ENCODE measurements at regions not wholly inside any gene's neighbourhood (a gene's known extent, or its start where the extent isn't known, plus 50 kb on each side); places are given as distances from the start of the nearest gene placed in this dataset.
"Not testable (repeated sequence)": the region's sequence is repeated elsewhere in the genome, so short reads cannot be mapped to it uniquely, and the experiment has no call there.

DNA sequence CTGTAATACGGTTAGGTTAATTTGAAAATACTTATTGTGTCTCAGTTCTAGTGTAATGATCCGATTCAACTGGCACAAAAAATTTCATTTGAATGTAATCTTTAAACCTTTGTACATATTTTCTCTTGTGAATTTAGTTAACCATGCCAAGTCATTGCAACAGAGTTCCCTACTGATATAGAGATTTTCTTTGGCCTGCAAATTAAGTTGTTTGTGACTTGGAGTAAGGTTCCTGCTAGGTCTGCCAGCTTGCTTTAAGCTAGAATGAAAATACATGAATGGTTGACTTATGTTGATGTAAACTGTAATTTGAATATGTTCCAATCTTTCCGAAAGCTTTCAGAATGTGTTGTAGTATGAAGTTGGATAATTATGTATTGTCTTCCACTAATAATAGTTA lies 1004.1 kb upstream of the EDIL3 start:
- no peak overlapping the region for H3K23ac ChIP-seq (ENCODE audit: insufficient read length, low read depth, low read length)
- WGBS (ENCODE audit: extremely low coverage, insufficient read length, low lambda C conversion rate): no CpG with 5 or more reads among the region's 3 CpGs
- no peak overlapping the region for H3K56ac ChIP-seq (ENCODE audit: insufficient read length, low read depth, low read length)
- no peak overlapping the region for H3T11ph ChIP-seq (ENCODE audit: low read length)
- DNase-seq: no peak
- no peaks in the 10 kb centered on the region for H3K23me2 ChIP-seq (ENCODE audit: insufficient read length, low read depth, low read length, poor library complexity, severe bottlenecking)
- H3K14ac ChIP-seq (ENCODE audit: insufficient read depth, low read length): no peak overlapping the region
- H3K79me2 ChIP-seq (ENCODE audit: insufficient read depth, low read length): no peaks in the 10 kb centered on the region
- H2BK12ac ChIP-seq (ENCODE audit: insufficient read length, low read depth, low read length): no peak overlapping the region
- H2BK20ac ChIP-seq (ENCODE audit: low read depth, low read length, poor library complexity, severe bottlenecking): no peak overlapping the region
- H3K18ac ChIP-seq (ENCODE audit: insufficient read length, low read depth, low read length): no peak overlapping the region
- TF ChIP-seq, protein P1, sequence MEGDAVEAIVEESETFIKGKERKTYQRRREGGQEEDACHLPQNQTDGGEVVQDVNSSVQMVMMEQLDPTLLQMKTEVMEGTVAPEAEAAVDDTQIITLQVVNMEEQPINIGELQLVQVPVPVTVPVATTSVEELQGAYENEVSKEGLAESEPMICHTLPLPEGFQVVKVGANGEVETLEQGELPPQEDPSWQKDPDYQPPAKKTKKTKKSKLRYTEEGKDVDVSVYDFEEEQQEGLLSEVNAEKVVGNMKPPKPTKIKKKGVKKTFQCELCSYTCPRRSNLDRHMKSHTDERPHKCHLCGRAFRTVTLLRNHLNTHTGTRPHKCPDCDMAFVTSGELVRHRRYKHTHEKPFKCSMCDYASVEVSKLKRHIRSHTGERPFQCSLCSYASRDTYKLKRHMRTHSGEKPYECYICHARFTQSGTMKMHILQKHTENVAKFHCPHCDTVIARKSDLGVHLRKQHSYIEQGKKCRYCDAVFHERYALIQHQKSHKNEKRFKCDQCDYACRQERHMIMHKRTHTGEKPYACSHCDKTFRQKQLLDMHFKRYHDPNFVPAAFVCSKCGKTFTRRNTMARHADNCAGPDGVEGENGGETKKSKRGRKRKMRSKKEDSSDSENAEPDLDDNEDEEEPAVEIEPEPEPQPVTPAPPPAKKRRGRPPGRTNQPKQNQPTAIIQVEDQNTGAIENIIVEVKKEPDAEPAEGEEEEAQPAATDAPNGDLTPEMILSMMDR (conservative IDR thresholded peaks at IDR 0.05): no peak
- H3K4me1 ChIP-seq (ENCODE audit: insufficient read depth, low read length): no peaks in the 10 kb centered on the region
- Mint-ChIP-seq H3K9me3 (no peaks in the 10 kb centered on the region), H3K27me3 (ENCODE audit: low read depth) (no peaks in the 10 kb centered on the region), H3K4me1 (no peaks in the 10 kb centered on the region), H3K36me3 (ENCODE audit: insufficient read depth in 1 of 3, low read depth in 3 of 3) (0 out of 7 replicates have a peak, but pooled peaks cover 0 to 1% (median 0%) of the 10 kb centered on the region in 3 experiments), H3K4me3 (no peak overlapping the region), H3K27ac (no peak overlapping the region)
- H2AK5ac ChIP-seq (ENCODE audit: insufficient read length, low read length): no peak overlapping the region
- no peaks in the 10 kb centered on the region for H3K79me1 ChIP-seq (ENCODE audit: insufficient read depth, low read depth, low read length, poor library complexity, severe bottlenecking)
- H3K4me2 ChIP-seq (ENCODE audit: insufficient read depth, insufficient read length, low read length): no peak overlapping the region
- no peak overlapping the region for H3K4ac ChIP-seq (ENCODE audit: low read depth, low read length)
- H4K5ac ChIP-seq (ENCODE audit: insufficient read length, low read depth, low read length): no peak overlapping the region
- no peak overlapping the region for H2AFZ ChIP-seq (ENCODE audit: low read length)
- H4K8ac ChIP-seq (replicated peaks; ENCODE audit: insufficient read length, low read depth, low read length): no peak overlapping the region
- H2BK15ac ChIP-seq (ENCODE audit: low read depth, low read length): no peak overlapping the region
- H3K9ac ChIP-seq (ENCODE audit: extremely low read depth, insufficient read length, low read length): no peak overlapping the region
- H2BK5ac ChIP-seq (ENCODE audit: insufficient read length, low read length): no peak overlapping the region
- no peaks in the 10 kb centered on the region for H3K27me3 ChIP-seq (ENCODE audit: insufficient read depth, low read length)
- H3K27ac ChIP-seq (ENCODE audit: insufficient read length, low read depth, low read length): no peak overlapping the region
- no peak overlapping the region for H4K91ac ChIP-seq (ENCODE audit: insufficient read length, low read depth, low read length)
- no peaks in the 10 kb centered on the region for H4K20me1 ChIP-seq (ENCODE audit: control insufficient read depth, insufficient read depth, insufficient read length)
- no peak overlapping the region for H2BK120ac ChIP-seq (ENCODE audit: low read depth, low read length, poor library complexity, severe bottlenecking)
- H3K9me3 ChIP-seq (ENCODE audit: control insufficient read depth, low read depth, low read length): no peaks in the 10 kb centered on the region

DNA sequence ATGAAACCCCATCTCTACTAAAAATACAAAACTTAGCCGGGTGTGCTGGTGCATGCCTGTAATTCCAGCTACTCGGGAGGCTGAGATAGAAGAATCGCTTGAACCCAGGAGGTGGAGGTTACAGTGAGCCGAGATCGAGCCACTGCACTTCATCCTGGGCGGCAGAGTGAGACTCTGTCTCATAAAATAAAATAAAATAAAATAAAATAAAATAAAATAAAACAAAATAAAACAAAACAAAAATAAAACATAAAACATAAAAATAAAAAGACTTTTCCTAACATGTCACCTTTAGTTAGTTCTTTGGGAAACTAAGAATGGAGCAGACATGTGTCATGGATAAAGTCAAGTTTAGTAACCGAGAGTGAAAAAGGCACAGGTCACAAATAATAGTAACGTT lies 1007.6 kb upstream of the EDIL3 start:
- not testable (repeated sequence) for H2BK20ac ChIP-seq (ENCODE audit: low read depth, low read length, poor library complexity, severe bottlenecking); H3K27ac Mint-ChIP-seq; H2BK15ac ChIP-seq (ENCODE audit: low read depth, low read length); H3K4ac ChIP-seq (ENCODE audit: low read depth, low read length); H4K91ac ChIP-seq (ENCODE audit: insufficient read length, low read depth, low read length); H3T11ph ChIP-seq (ENCODE audit: low read length); H3K4me2 ChIP-seq (ENCODE audit: insufficient read depth, insufficient read length, low read length); H3K9ac ChIP-seq (ENCODE audit: extremely low read depth, insufficient read length, low read length); H3K23me2 ChIP-seq (ENCODE audit: insufficient read length, low read depth, low read length, poor library complexity, severe bottlenecking); H3K27ac ChIP-seq (ENCODE audit: insufficient read length, low read depth, low read length); DNase-seq; H3K36me3 Mint-ChIP-seq (ENCODE audit: insufficient read depth in 1 of 3, low read depth in 3 of 3); H2BK120ac ChIP-seq (ENCODE audit: low read depth, low read length, poor library complexity, severe bottlenecking); H2AFZ ChIP-seq (ENCODE audit: low read length); H3K18ac ChIP-seq (ENCODE audit: insufficient read length, low read depth, low read length); H2BK12ac ChIP-seq (ENCODE audit: insufficient read length, low read depth, low read length); H2BK5ac ChIP-seq (ENCODE audit: insufficient read length, low read length); H3K9me3 ChIP-seq (ENCODE audit: control insufficient read depth, low read depth, low read length); H3K79me1 ChIP-seq (ENCODE audit: insufficient read depth, low read depth, low read length, poor library complexity, severe bottlenecking); H4K8ac ChIP-seq (replicated peaks; ENCODE audit: insufficient read length, low read depth, low read length); H3K4me3 Mint-ChIP-seq; H3K4me1 Mint-ChIP-seq; H3K23ac ChIP-seq (ENCODE audit: insufficient read length, low read depth, low read length); H4K20me1 ChIP-seq (ENCODE audit: control insufficient read depth, insufficient read depth, insufficient read length); H3K9me3 Mint-ChIP-seq; H3K14ac ChIP-seq (ENCODE audit: insufficient read depth, low read length); H3K56ac ChIP-seq (ENCODE audit: insufficient read length, low read depth, low read length); H3K4me1 ChIP-seq (ENCODE audit: insufficient read depth, low read length); H3K27me3 ChIP-seq (ENCODE audit: insufficient read depth, low read length); H2AK5ac ChIP-seq (ENCODE audit: insufficient read length, low read length); H4K5ac ChIP-seq (ENCODE audit: insufficient read length, low read depth, low read length); H3K79me2 ChIP-seq (ENCODE audit: insufficient read depth, low read length); H3K27me3 Mint-ChIP-seq (ENCODE audit: low read depth)
- WGBS (ENCODE audit: extremely low coverage, insufficient read length, low lambda C conversion rate): 100% methylated on average over 1 of the region's 8 CpGs

Measured in H9 (cell line).